Panc1 (cell line): ENCODE measurements at regions not wholly inside any gene's neighbourhood (a gene's known extent, or its start where the extent isn't known, plus 50 kb on each side); places are given as distances from the start of the nearest gene placed in this dataset.

Source experiments
- ATAC-seq: fragments of 200-7000 bp; cut with Tn5 transposase; 2 replicates; pipeline ENCODE4 v1.9.1; 2020; ENCODE audit warnings: mild to moderate bottlenecking, moderate library complexity
- BruUV-seq: library from RNA; stranded (reverse); fragments of 400-500 nt; replicated peaks from 2 replicates; lab custom pipeline; 2021; lab: Mats Ljungman, UMichigan
- CTCF ChIA-PET: fragments of 300-600 bp; sonication (Branson Sonifier 250); formaldehyde crosslinking; loops from one replicate; lab custom pipeline; 2022; ENCODE audit warnings: antibody characterized with exemption; lab: Charles Lee
- POLR2A ChIA-PET: fragments of 300-600 bp; sonication (Branson Sonifier 250); formaldehyde crosslinking; loops from one replicate; lab custom pipeline; 2022; ENCODE audit warnings: antibody characterized with exemption; lab: Charles Lee
- DNase-seq: peaks from one replicate; pipeline ENCODE4 v3.0.0-alpha.2; 2010; ENCODE audit warnings: low read depth, low spot score
- H3K27ac ChIP-seq: 2 replicates; pipeline ENCODE4 v1.5.1; 2011; ENCODE audit warnings: mild to moderate bottlenecking, low read length, inconsistent platforms
- H3K27me3 ChIP-seq: fragments of 200-500 bp; sonication (Bioruptor generic); 2 replicates; pipeline ENCODE4 v1.6.0; 2014; ENCODE audit warnings: low read length, inconsistent platforms; ENCODE audit not compliant: control insufficient read depth, insufficient read depth
- H3K36me3 ChIP-seq: fragments of 200-500 bp; sonication (Bioruptor generic); 2 replicates; pipeline ENCODE4 v1.5.1; 2014; ENCODE audit warnings: inconsistent platforms, mild to moderate bottlenecking, low read length, moderate library complexity; ENCODE audit not compliant: control insufficient read depth, insufficient read depth
- H3K4me1 ChIP-seq: 2 replicates; pipeline ENCODE4 v1.5.1; 2011; ENCODE audit warnings: inconsistent platforms, mild to moderate bottlenecking, low read length, moderate library complexity; ENCODE audit not compliant: control insufficient read depth, insufficient read depth
- H3K4me3 ChIP-seq, 2 experiments: 2 replicates each; pipeline ENCODE4 v1.5.1; 2011 to 2012; ENCODE audit warnings: low read depth in 2 of 2, low read length in 2 of 2, mild to moderate bottlenecking in 2 of 2, inconsistent platforms in 1 of 2, moderate library complexity in 1 of 2
- H3K9me3 ChIP-seq: fragments of 200-500 bp; sonication (Bioruptor generic); 2 replicates; pipeline ENCODE4 v1.5.1; 2014; ENCODE audit warnings: low read depth, mild to moderate bottlenecking, inconsistent platforms, low read length, moderate library complexity; ENCODE audit not compliant: control insufficient read depth, insufficient read depth
- POLR2AphosphoS5 ChIP-seq: IDR thresholded peaks from 2 replicates; pipeline ENCODE4 v1.6.1; 2012; ENCODE audit warnings: mild to moderate bottlenecking, low read depth, low read length, moderate library complexity
- REST ChIP-seq, 2 experiments: IDR thresholded peaks; 2 replicates each; pipeline ENCODE4 v1.6.1; 2011 to 2012; ENCODE audit warnings: low read depth in 2 of 2, control low read depth in 1 of 2, low read length in 1 of 2, mild to moderate bottlenecking in 1 of 2, moderate library complexity in 1 of 2; ENCODE audit not compliant: insufficient read depth in 1 of 2
- SIN3A ChIP-seq: IDR thresholded peaks from 2 replicates; pipeline ENCODE4 v1.6.1; 2012; ENCODE audit warnings: low read depth, mild to moderate bottlenecking, low read length, moderate library complexity, borderline replicate concordance; ENCODE audit not compliant: insufficient read depth
- TCF7L2 ChIP-seq: IDR thresholded peaks from 2 replicates; pipeline ENCODE4 v1.6.1; 2011; ENCODE audit warnings: mild to moderate bottlenecking, low read depth, low read length, inconsistent platforms
- in situ Hi-C: cut with HindIII; loops from 2 replicates; pipeline ENCODE4 v1.10.0; 2016; ENCODE audit warnings: low sequenced_read_pairs, low pct_unique_long_range_greater_than_20kb
- intact Hi-C: fragments of 100-400 bp; cut with micrococcal nuclease; formaldehyde crosslinking; loops from one replicate; pipeline ENCODE4 v1.10.0; 2022; ENCODE audit not compliant: unreplicated experiment
- TF ChIP-seq, protein P1 (sequence below): fragments of 450-650 bp; IDR thresholded peaks from 2 replicates; pipeline ENCODE4 v1.5.1; 2017; ENCODE audit warnings: mild to moderate bottlenecking

DNA sequence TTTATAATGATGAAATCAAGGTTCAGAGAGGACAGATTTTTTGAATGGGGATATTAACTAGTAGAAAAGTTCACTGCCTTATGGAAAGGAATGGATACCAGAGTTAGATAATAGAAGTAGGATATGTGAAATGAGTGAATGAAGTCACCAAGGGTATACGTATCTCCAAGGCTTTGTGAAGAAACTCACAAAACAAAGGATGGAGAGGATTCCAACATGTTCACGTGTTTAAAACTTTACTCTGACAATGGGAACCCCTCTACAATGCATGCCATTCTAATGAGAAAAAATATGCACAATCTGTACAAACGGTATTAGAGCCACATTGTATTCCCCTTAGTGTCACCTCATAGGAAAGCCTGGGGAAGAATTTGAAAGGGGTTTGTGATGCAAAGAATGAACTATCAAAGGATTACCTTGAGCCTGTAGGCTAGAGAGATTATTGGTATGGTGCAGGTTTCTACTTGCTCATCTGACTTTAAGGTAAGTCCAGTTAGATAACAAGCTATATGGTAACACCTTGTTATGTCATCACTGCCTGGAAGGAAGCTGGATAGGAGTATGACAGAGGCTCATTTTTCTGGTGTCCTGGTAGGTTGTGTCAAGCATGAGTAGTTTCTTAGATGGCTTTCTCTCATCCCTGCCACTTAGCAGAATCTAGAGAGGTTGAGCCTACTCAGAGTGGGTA is 250.3 kb upstream of the SEMA6A start:
- BruUV-seq: no TSS peak
- POLR2A ChIA-PET: no interaction called here
- no peaks in the 10 kb centered on the region for H3K36me3 ChIP-seq
- CTCF ChIA-PET: no interaction called here
- in situ Hi-C loops: no loop called here
- intact Hi-C loops: no loop called here
- no peak for TF ChIP-seq SIN3A
- TF ChIP-seq TCF7L2: no peak
- TF ChIP-seq REST (IDR thresholded peaks at IDR 0.05; ENCODE audit: insufficient read depth in 1 of 2, low read depth in 2 of 2, low read length in 1 of 2): no peak
- no peak for TF ChIP-seq POLR2AphosphoS5
- TF ChIP-seq, protein P1, sequence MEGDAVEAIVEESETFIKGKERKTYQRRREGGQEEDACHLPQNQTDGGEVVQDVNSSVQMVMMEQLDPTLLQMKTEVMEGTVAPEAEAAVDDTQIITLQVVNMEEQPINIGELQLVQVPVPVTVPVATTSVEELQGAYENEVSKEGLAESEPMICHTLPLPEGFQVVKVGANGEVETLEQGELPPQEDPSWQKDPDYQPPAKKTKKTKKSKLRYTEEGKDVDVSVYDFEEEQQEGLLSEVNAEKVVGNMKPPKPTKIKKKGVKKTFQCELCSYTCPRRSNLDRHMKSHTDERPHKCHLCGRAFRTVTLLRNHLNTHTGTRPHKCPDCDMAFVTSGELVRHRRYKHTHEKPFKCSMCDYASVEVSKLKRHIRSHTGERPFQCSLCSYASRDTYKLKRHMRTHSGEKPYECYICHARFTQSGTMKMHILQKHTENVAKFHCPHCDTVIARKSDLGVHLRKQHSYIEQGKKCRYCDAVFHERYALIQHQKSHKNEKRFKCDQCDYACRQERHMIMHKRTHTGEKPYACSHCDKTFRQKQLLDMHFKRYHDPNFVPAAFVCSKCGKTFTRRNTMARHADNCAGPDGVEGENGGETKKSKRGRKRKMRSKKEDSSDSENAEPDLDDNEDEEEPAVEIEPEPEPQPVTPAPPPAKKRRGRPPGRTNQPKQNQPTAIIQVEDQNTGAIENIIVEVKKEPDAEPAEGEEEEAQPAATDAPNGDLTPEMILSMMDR: no peak
- no peaks in the 10 kb centered on the region for H3K4me1 ChIP-seq
- H3K9me3 ChIP-seq: no peaks in the 10 kb centered on the region
- DNase-seq (no peak), ATAC-seq (no peak)
- no peaks in the 10 kb centered on the region for H3K27me3 ChIP-seq
- H3K4me3 ChIP-seq: no peak overlapping the region
- H3K27ac ChIP-seq: no peak overlapping the region

GRCh38 chr5:116814626-116815385 is 240.2 kb upstream of the SEMA6A start:
- Histone ChIP-seq H3K27ac (no peak overlapping the region), H3K4me1 (no peaks in the 10 kb centered on the region), H3K27me3 (no peaks in the 10 kb centered on the region), H3K4me3 (no peak overlapping the region), H3K36me3 (no peaks in the 10 kb centered on the region), H3K9me3 (no peaks in the 10 kb centered on the region)
- in situ Hi-C loops: no loop called here
- no TSS peak for BruUV-seq
- ChIA-PET POLR2A (no interaction called here), CTCF (no interaction called here)
- no peak for ATAC-seq
- intact Hi-C loops: no loop called here
- no peak for TF ChIP-seq REST (IDR thresholded peaks at IDR 0.05; ENCODE audit: insufficient read depth in 1 of 2, low read depth in 2 of 2, low read length in 1 of 2)
- TF ChIP-seq TCF7L2: no peak
- no peak for TF ChIP-seq SIN3A
- no peak for TF ChIP-seq POLR2AphosphoS5
- TF ChIP-seq, protein P1: no peak
- DNase-seq: no peak
